Loucy (cell line): ENCODE measurements at regions not wholly inside any gene's neighbourhood (a gene's known extent, or its start where the extent isn't known, plus 50 kb on each side); places are given as distances from the start of the nearest gene placed in this dataset.

Experiments
- H2AFZ ChIP-seq: fragments of 200-600 bp; sonication (generic); 2 replicates; pipeline ENCODE4 v1.6.0; 2016; ENCODE audit warnings: antibody characterized with exemption, mild to moderate bottlenecking, low read length, moderate library complexity
- H3F3A ChIP-seq: fragments of 200-600 bp; 2 replicates; pipeline ENCODE4 v1.6.0; 2016; ENCODE audit warnings: antibody characterized with exemption, low read depth, mild to moderate bottlenecking
- H3K27me3 ChIP-seq: fragments of 200-600 bp; sonication (generic); 2 replicates; pipeline ENCODE4 v1.6.1; 2014; ENCODE audit warnings: low read length, mild to moderate bottlenecking; ENCODE audit not compliant: insufficient read depth, poor library complexity, severe bottlenecking
- H3K36me3 ChIP-seq: fragments of 200-600 bp; sonication (generic); 2 replicates; pipeline ENCODE4 v1.6.1; 2016; ENCODE audit warnings: low read length; ENCODE audit not compliant: insufficient read depth
- H3K4me1 ChIP-seq: fragments of 200-600 bp; sonication (generic); 2 replicates; pipeline ENCODE4 v1.5.1; 2014; ENCODE audit warnings: low read length, mild to moderate bottlenecking; ENCODE audit not compliant: insufficient read depth, poor library complexity, severe bottlenecking
- H3K4me2 ChIP-seq: fragments of 200-600 bp; sonication (generic); 2 replicates; pipeline ENCODE4 v1.6.0; 2014; ENCODE audit warnings: antibody characterized with exemption, low read length, low read depth, mild to moderate bottlenecking; ENCODE audit not compliant: poor library complexity, severe bottlenecking
- H3K4me3 ChIP-seq: fragments of 200-600 bp; sonication (generic); 2 replicates; pipeline ENCODE4 v1.5.1; 2014; ENCODE audit warnings: low read length, mild to moderate bottlenecking, mixed read lengths; ENCODE audit not compliant: poor library complexity, severe bottlenecking
- H3K79me2 ChIP-seq: fragments of 200-600 bp; sonication (generic); 2 replicates; pipeline ENCODE4 v1.6.1; 2014; ENCODE audit warnings: low read length; ENCODE audit not compliant: insufficient read depth
- H3K9ac ChIP-seq: fragments of 200-600 bp; sonication (generic); 2 replicates; pipeline ENCODE4 v1.6.0; 2014; ENCODE audit warnings: mild to moderate bottlenecking, low read depth, low read length, moderate library complexity; ENCODE audit not compliant: poor library complexity, severe bottlenecking
- H3K9me2 ChIP-seq: fragments of 200-600 bp; sonication (generic); replicated peaks from 2 replicates; pipeline ENCODE4 v1.6.1; 2016; ENCODE audit warnings: low read depth, low read length, mixed read lengths
- H3K9me3 ChIP-seq: fragments of 200-600 bp; sonication (generic); 2 replicates; pipeline ENCODE4 v1.6.1; 2014; ENCODE audit warnings: mild to moderate bottlenecking, antibody characterized with exemption, low read length, low read depth; ENCODE audit not compliant: insufficient read depth
- H4K20me1 ChIP-seq: fragments of 200-600 bp; sonication (generic); 2 replicates; pipeline ENCODE4 v1.6.0; 2014; ENCODE audit warnings: antibody characterized with exemption, low read length, mild to moderate bottlenecking; ENCODE audit not compliant: insufficient read depth, poor library complexity, severe bottlenecking
- EZH2phosphoT487 ChIP-seq: fragments of 200-600 bp; IDR thresholded peaks from 2 replicates; pipeline ENCODE4 v1.6.1; 2018; ENCODE audit warnings: antibody characterized with exemption, mild to moderate bottlenecking, moderate library complexity, borderline replicate concordance
- TF ChIP-seq, protein P1 (sequence below): fragments of 200-600 bp; sonication (generic); conservative IDR thresholded peaks from 2 replicates; pipeline ENCODE4 v1.5.1; 2014; ENCODE audit warnings: mild to moderate bottlenecking, antibody characterized with exemption, low read length

DNA sequence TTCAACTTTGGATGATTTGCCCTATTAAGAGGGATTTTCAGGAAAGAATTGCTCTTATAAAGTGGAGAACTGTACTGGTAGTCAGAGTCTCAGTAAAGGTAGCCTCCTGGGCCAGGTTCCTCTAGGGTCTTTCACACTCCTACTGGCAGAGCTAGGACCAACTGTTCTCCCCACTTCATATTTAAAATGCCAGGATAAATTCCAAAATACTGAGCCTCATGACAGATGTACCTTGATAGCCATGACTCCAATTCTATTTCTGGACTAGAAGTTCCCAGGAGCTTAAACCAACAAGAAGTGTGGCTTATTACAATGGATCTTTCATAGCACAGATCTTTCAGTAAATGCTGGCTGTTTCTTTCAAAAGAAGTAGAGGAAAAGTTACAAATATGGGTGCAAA is 126.5 kb downstream of the C12orf75 start:
- H3K9ac ChIP-seq, result no peak overlapping the region
- TF ChIP-seq, protein P1, sequence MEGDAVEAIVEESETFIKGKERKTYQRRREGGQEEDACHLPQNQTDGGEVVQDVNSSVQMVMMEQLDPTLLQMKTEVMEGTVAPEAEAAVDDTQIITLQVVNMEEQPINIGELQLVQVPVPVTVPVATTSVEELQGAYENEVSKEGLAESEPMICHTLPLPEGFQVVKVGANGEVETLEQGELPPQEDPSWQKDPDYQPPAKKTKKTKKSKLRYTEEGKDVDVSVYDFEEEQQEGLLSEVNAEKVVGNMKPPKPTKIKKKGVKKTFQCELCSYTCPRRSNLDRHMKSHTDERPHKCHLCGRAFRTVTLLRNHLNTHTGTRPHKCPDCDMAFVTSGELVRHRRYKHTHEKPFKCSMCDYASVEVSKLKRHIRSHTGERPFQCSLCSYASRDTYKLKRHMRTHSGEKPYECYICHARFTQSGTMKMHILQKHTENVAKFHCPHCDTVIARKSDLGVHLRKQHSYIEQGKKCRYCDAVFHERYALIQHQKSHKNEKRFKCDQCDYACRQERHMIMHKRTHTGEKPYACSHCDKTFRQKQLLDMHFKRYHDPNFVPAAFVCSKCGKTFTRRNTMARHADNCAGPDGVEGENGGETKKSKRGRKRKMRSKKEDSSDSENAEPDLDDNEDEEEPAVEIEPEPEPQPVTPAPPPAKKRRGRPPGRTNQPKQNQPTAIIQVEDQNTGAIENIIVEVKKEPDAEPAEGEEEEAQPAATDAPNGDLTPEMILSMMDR, result no peak
- TF ChIP-seq EZH2phosphoT487, result no peak
- no peaks in the 10 kb centered on the region for H3K9me3 ChIP-seq
- H3K9me2 ChIP-seq, result no peaks in the 10 kb centered on the region
- H3K79me2 ChIP-seq, result no peaks in the 10 kb centered on the region
- no peaks in the 10 kb centered on the region for H3K36me3 ChIP-seq
- peaks cover 10% of the 10 kb centered on the region for H3K4me1 ChIP-seq
- H3K4me3 ChIP-seq, result no peak overlapping the region
- no peak overlapping the region for H3K4me2 ChIP-seq
- H3F3A ChIP-seq, result no peaks in the 10 kb centered on the region
- H4K20me1 ChIP-seq, result no peaks in the 10 kb centered on the region
- H3K27me3 ChIP-seq, result no peaks in the 10 kb centered on the region
- H2AFZ ChIP-seq, result no peak overlapping the region

- Histone ChIP-seq H3K9me2 (no peaks in the 10 kb centered on the region), H3K36me3 (no peaks in the 10 kb centered on the region), H2AFZ (no peak overlapping the region), H3K27me3 (no peaks in the 10 kb centered on the region), H3K9ac (no peak overlapping the region), H3K79me2 (no peaks in the 10 kb centered on the region), H3F3A (no peaks in the 10 kb centered on the region), H3K4me1 (peaks cover 5% of the 10 kb centered on the region), H3K4me2 (no peak overlapping the region), H3K9me3 (no peaks in the 10 kb centered on the region), H4K20me1 (no peaks in the 10 kb centered on the region), H3K4me3 (no peak overlapping the region)
- TF ChIP-seq, protein P1, result no peak
- TF ChIP-seq EZH2phosphoT487, result no peak
These were observed 129.4 kb downstream of the C12orf75 start for GRCh38 chr12:105459760-105460330.

DNA sequence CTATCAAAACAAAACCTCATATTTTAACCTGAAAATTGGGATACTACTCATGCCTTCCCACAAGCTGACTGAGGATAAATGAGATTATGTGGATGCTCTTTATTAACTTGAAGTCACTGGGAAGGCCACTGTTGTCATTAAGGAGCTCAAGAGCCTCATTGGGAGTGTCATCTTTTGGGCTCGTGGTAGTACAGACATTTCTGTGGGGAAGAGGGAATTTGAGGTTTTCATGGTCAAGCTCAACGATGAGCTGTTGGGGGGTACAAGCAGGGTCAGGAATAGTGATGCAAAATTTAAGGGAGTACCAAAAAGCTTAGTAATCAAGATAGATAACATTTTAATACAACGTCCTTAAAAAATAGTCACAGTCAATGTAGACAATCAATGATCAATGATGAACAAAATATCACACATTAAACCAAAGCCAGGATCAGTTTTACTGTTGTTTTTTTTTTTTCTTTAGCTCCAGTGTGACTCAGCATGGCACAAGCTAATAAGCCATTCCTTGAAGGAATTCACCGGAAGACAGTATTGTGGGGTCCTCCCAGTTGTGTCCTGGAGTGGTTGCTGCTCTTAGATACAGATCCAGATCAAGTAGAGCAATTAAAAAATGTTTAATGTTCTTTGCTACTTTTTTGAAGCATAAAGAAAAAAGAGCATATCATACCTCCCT is 130.9 kb downstream of the C12orf75 start:
- H3K4me1 ChIP-seq, result no peaks in the 10 kb centered on the region
- H3K9ac ChIP-seq, result no peak overlapping the region
- no peak overlapping the region for H3K4me2 ChIP-seq
- no peaks in the 10 kb centered on the region for H3K36me3 ChIP-seq
- no peak overlapping the region for H2AFZ ChIP-seq
- H3K79me2 ChIP-seq, result no peaks in the 10 kb centered on the region
- H3F3A ChIP-seq, result no peaks in the 10 kb centered on the region
- H3K9me2 ChIP-seq, result no peaks in the 10 kb centered on the region
- no peak overlapping the region for H3K4me3 ChIP-seq
- TF ChIP-seq, protein P1, result no peak
- TF ChIP-seq EZH2phosphoT487, result no peak
- no peaks in the 10 kb centered on the region for H3K27me3 ChIP-seq
- no peaks in the 10 kb centered on the region for H3K9me3 ChIP-seq
- no peaks in the 10 kb centered on the region for H4K20me1 ChIP-seq
